LNCAP (cell line): ENCODE measurements at regions not wholly inside any gene's neighbourhood (a gene's known extent, or its start where the extent isn't known, plus 50 kb on each side); places are given as distances from the start of the nearest gene placed in this dataset.

Experiments used
- TF ChIP-seq, protein P1 (sequence below): fragments of 450-650 bp; IDR thresholded peaks from 2 replicates; pipeline ENCODE4 v1.5.1; 2017; ENCODE audit warnings: mild to moderate bottlenecking

DNA sequence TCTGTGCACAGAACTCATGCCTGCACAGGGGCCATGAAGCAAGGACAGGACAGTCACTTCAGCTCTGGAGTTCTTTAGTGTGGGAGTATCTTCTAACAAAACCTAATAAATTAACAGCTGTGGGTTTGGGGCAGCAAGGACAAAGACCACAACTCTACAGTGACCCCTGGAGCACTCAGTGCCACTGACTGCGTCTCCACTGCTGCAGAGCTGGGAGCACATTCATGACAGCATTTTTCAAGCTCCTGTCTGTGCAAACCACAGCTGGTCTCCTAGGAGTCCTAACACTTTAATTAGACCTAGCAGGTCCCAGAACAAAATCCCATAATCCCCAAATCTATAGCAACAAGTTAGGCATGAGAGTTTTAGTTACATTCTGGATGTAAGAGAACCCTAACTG lies 76.5 kb downstream of the RTL9 start:
- TF ChIP-seq, protein P1, sequence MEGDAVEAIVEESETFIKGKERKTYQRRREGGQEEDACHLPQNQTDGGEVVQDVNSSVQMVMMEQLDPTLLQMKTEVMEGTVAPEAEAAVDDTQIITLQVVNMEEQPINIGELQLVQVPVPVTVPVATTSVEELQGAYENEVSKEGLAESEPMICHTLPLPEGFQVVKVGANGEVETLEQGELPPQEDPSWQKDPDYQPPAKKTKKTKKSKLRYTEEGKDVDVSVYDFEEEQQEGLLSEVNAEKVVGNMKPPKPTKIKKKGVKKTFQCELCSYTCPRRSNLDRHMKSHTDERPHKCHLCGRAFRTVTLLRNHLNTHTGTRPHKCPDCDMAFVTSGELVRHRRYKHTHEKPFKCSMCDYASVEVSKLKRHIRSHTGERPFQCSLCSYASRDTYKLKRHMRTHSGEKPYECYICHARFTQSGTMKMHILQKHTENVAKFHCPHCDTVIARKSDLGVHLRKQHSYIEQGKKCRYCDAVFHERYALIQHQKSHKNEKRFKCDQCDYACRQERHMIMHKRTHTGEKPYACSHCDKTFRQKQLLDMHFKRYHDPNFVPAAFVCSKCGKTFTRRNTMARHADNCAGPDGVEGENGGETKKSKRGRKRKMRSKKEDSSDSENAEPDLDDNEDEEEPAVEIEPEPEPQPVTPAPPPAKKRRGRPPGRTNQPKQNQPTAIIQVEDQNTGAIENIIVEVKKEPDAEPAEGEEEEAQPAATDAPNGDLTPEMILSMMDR, result no peak

- TF ChIP-seq, protein P1, result no peak
Observed at GRCh38 chrX:110436523-110436922, 77.9 kb downstream of the RTL9 start.

GRCh38 chrX:110437686-110438085 lies 79.0 kb downstream of the RTL9 start:
- TF ChIP-seq, protein P1, result no peak

DNA sequence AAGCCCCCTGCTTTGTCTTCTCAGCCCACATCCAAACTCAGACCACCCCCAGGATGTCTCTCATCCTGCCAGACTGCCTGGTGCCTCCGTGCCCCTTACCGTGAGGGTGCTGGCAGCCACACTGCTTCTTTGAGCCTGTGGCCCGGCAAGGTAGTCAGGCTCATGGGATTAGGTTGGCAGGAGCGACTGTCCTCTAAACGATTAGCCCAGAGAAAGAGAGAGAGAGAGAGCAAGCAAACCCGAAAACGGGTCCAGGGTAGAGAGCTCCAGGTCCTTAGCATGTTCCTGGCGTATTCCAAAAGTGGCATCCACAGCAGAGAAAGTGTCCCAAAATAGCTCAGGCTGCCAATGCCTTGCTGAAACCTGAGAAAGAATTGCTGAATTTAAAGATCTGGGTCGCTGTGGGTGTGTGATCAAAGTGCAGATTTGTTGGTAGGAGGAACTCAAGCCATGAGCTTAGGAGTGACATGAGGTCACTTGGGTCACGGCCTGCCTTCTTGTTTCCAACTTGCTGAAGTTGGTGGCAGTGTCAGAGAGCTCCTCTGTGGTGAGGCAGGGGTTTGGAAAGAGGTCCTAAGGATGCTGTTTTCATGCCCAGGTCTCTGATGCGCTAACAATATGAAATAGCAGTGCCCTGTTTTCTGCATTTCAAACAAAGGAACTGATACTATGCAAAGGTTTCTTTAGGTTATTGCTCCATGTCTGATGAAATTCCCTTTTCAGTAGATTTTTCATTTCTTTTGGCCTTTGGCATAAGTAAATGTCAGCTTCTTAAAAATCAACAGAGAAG lies 81.6 kb downstream of the RTL9 start:
- TF ChIP-seq, protein P1, result no peak

DNA sequence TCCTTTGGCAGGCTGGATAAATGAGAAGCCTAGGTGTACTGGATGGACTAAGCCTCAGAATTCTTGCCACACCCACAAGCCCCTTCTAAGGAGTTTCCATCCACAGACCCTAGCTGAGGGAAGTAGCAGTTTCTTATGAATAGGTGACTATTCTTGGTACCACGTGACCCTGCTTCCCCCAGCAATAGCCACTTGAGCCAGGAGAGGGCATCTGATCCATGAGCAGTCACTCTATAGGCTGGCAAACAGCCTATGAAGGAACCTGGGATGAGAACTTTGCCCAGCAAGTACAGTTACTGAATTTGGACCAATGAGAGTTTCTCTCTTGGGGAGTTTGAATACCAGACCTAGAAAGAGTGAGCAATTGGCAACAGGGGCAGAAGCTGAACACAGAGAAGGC lies 84.0 kb downstream of the RTL9 start:
- TF ChIP-seq, protein P1, result peak; percentile 16; the same call in 1 of the 2 replicates

DNA sequence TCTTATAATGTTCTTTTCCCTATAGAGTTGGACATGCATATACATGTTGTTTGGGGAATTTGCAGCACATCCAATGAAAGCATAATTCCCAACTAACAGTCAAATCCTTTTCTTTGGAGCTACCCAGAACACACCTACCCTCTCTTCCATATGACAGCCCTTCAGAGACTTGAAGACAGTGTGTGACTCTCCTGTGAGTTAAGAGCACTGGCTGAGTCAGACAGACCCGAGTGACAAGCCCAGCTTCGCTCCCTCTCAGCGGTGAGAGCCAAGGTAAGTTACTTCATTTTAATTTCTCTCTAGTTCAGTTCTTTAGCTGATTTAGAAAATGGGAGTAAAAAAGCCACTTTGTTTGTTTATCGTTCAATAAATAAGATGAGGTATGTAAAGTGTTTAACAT lies 86.3 kb downstream of the RTL9 start:
- TF ChIP-seq, protein P1, result no peak

DNA sequence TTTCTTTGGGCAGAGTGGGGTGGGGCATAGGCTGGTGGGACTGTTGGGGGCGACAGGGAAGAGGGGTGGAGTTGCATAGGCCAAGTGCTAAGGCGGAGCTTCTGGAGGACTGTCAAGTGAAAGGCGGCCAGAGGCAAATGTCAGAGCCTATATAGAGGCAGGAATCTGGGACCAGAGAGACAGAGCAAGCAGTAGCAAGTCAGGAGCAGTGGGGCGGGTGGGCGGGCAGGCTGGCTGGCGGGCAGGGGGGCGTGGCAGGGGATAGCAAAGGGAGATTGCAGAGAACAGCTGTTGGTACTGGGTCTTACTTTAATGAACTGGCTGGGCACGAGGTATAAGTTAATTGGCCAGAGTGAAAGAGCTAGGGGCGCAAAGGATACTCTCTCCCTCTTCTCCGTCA lies 89.8 kb downstream of the RTL9 start:
- TF ChIP-seq, protein P1, result no peak
